Renal cortical epithelial cell (primary cell): ENCODE measurements at regions not wholly inside any gene's neighbourhood (a gene's known extent, or its start where the extent isn't known, plus 50 kb on each side); places are given as distances from the start of the nearest gene placed in this dataset.

ENCODE experiments used
- DNase-seq: peaks from one replicate; pipeline ENCODE4 v3.0.0-alpha.2; 2011; ENCODE audit warnings: low read depth

DNA sequence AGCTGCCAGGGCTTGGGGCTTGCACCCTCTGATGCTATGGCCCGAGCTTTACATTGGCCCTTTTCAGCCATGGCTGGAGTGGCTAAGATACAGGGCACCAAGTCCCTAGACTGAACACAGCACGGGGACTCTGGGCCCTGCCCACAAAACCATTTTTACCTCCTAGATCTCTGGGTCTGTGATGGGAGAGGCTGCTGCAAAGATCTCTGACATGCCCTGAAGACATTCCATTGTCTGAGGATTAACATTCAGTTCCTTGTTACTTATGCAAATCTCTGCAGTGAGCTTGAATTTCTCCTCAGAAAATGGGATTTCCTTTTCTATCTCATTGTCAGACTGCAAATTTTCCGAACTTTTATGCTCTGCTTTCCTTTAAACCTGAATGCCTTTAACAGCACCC lies 337.0 kb upstream of the SMC2 start:
- no peak for DNase-seq

DNA sequence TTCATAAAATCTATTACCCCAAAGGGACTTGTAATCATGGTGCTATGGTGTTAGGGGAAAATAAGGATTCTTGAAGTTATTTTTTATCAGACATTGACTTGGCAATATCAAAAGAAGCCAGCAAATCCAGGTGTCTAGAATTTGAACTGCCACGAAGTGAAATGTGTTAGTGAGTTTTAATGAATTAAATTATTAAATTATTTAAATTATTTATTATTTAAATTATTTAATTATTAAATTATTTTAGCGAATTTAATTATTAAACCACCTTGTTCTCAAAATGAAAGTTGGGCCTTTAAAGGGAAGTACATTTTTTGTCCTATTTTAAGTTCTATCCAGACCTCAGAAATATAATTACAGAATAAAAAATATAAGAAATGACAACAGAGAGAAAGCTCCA lies 332.6 kb upstream of the SMC2 start:
- DNase-seq = no peak

DNA sequence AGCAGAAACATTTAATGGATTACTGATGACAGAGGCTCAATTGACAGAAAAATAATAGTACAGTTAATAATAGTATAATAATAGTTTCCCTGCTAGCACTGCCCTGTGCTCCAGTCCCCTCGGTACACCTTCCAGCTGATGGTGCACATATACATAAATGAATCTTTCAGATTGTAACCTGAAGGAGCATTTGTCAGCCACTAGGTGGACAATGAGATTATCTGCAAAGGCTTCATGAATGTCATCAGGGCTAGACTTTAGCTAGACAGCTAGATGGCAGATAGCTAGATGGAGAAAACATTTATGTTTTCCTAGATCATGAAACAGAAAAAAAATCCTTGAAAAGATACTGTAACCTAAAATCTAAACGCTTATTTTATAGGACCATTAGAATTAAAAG lies 304.4 kb upstream of the SMC2 start:
- peak; percentile 36 for DNase-seq

DNA sequence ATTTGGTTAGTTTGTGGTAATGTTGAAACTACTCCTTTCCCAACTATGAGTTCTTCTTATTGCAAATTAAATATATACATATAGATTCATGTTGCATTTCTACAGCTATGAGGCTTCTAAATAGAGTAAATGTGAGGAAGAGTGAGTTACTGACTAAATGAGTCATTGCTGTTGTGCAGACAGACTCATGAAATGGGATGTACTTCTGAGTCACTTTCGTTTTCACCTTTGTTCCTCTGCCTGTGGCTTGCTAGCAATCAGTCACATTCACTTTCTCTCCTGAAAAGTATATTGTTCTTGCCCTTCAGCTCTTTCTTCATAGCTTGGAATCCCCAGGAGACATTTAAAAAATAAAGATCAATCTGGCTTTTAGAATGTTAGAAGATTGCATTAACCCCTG lies 295.5 kb upstream of the SMC2 start:
- peak; percentile 94 for DNase-seq

DNA sequence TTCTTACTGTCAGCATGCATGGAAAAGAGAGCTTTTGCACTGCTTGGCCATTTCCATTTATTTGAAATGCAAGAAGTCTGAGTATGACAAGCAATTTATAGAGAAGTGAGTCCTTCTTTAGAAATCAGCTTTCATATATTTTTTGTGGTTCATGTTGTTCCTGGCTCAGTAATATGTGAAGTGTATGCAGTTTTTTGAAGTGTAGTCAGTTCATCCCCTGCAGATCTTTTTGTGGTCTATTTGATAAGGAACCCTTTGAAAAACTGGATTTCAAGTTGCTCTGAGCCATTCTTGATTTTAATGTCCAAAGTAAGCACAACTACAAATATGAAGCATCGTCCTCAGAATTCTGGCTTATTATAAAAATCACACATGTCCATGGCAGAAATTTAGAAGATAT lies 294.1 kb upstream of the SMC2 start:
- DNase-seq = no peak

DNA sequence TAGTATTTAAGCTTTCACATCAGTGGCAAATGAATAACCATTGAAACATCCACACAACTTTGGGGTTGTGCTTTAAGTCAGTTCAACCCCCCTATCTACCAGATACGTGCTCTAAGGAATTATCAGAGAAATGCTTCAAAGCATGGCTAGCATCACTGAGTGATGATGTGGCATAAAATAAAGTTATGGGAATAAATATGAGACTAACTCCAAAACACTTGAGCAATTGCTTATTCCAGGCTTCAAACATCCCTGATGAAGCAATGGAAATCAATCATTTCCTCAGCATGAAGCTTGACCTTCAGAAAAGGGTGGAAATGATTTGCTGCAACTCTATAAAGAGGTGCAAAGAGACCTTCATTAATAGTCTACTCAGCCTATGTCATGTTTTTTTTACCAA lies 292.0 kb upstream of the SMC2 start:
- peak; percentile 2 for DNase-seq

DNA sequence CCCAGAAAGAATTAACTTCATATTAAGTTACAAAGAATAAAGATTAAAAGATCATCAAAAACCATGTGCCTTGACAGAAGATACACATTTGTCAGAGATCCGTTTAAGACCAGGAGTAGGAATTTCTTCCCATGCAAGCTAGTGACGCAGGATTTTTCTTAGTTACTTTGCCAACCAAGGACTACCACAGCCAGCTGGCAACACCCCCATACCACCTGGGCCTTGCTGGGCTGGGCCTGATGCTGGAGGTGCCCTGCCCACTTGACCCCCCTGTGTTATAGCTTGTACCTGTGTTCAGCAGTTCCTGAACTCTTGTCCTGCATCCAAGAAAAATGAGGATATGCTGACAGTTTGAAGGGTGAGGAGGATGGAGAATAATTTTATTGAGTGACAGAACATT lies 290.9 kb upstream of the SMC2 start:
- DNase-seq = no peak

DNA sequence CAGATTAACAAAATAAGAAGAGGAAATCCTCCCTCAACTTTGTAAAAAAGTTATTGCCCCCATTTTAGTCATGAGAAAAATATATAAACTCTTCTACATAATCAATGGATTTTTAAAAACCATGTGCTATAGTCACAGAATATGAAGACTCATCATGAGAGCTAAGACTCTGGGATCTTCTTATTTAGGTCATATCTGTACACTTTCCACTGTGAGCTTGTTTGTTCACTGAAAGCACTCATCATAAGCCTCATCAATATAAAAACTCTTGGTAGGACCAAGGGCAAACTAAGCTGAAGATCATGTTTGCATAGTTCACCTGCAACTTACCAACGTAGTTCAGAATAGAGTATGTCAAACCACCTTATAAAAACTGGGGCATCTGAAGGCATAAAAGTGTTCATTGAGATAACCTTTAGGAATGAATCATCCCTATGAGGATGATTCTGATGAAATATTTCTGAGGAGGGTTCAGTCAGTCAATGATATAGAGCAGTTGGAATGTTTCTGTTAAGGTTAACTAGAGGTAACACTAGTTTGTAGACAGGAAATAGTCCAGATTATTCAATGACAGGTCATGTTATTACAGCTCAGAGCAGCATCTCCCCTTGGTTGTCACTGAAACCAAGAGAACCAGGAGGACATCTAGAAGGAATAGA lies 289.9 kb upstream of the SMC2 start:
- DNase-seq = peak; percentile 70

DNA sequence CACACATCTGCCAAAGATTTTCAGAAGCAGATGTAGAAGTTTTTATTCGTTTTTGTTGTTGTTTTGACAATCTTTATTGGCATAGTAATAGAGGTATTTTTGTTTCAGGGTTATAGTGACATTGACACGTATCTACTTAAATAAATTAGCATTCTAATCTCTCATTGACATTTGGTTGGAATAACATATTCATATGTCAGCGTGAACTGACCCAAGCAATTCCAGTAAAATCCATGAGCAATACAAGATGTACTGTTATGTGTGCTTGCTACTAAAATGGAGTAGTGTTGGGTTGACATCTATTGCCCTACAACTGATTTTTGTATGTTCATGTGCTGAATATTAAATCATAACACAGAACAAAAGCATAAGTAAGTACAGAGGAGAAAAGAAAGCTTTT lies 284.4 kb upstream of the SMC2 start:
- DNase-seq = no peak

DNA sequence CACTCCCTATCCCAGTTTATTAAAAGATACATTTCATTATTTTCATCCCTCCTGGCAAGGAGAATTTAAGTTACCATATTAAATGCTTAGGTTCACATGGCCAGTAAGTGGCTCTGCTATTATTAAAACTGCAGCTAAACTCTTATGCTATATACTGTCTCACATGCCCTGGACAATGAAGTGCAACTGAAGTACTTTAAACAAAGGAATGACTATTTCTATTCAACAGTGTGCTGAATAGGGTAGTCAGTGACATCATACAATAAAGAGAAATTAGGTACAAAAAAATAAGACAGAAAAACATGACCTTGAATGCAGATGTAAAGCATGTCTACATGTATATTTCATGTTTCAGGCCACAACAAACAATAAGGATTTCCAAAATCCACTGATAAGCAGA lies 282.6 kb upstream of the SMC2 start:
- no peak for DNase-seq

DNA sequence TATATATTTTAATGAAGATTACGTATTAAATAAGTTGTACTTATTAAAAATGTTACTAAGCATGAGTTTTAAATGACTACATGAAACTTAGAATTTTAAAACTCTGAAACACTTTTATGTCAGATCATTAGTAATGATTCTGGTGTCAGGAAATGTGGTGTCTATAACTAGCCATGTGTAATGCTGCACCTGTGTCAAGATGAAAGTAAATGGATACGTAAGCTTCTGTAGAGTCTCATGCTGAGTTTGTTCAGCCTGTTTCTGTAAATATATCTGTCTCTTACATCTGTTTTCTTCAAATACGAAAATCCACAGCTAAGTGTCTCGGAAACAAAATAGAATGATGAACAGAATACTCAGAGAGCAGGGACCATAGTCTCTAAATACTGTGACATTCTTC lies 278.0 kb upstream of the SMC2 start:
- DNase-seq = no peak

DNA sequence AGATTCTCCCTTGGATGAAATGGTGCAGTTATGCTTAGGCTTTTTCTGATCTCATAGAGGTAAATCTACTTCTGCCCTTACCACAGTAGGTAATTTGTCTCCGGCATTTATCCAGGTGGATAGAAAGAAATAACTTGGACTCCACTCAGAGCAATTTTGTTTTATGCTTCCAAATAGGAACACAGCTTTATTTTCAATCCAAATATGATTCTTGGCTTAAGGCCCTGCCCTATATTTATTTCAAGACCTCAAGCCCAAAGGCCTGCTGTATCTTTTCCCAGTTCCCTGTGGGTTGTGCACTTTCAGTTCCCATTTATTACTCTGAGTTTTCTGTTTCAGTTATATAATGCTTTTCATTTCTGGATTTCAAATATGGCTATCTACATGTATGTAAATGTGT lies 274.2 kb upstream of the SMC2 start:
- DNase-seq = no peak

DNA sequence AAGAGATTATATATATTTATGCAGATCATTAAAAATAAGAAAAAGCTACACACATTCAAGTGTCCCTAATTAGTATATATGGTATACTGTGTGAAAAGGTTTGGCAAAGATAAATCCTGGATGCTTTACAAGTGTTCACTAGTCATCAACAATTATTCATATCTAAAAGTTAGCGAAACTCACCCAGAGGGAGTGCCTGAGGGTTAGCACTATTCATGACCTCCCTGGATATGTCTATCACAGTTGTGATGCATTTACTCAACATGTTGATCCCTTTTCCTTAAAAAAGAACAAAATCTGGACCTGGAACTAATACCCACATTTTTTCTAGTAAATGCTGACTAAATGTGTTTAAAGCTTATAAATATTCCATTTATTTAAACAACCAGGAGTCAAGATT lies 273.0 kb upstream of the SMC2 start:
- no peak for DNase-seq

DNA sequence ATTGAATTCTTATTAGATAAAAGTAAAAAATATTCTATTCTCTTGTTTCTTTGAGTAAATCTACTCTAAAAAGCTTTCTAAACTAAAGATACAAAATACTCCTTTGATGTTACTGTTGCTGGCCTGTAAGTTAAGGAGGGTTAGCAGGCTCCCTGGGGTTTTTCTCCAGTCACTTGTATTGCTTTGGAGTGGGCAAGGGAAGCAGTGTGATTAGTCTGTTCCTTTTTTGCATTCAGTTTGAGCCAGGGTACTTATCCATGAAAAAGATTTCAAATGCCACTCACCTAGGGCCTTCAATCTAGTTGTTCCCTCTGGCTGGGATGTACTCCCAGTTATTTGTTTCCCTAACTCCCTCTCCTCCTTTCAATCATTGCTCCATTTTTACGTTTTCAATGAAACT lies 256.2 kb upstream of the SMC2 start:
- DNase-seq = no peak

DNA sequence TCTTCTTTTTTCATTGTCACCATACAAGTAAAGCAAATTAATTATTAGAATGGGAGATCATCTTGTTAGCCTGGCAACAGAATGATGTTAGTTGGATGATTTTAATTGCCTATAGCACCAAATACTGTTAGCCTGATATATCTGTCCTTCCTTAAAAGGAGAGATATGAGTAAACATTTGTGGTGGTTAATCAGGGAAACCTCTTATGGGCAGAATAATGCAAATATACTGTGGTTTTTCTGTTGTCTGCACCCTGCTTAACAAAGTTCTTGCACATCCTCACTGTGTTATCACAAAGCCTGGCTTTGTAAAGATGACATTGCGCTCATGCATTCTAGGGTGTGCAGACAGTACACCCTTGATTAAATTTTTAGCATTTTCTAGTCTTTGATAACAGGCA lies 254.9 kb upstream of the SMC2 start:
- DNase-seq = no peak

DNA sequence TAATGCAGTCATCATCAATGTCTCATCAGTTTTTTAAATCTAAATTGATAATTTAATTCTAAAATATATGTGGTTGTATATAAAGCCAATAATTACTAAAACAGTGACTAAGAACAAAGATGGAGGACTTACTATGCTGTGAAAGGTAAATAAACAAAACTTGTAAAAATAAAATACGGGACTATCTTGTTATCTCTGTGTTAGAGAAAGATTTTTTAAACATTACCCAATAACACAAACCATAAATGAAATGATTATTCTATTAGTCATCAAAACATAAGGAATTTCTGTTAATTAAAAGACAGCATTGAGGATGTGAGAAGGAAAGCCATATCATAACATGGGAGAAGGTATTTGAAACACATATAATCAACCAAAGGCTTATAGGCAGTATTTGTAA lies 226.2 kb upstream of the SMC2 start:
- no peak for DNase-seq

DNA sequence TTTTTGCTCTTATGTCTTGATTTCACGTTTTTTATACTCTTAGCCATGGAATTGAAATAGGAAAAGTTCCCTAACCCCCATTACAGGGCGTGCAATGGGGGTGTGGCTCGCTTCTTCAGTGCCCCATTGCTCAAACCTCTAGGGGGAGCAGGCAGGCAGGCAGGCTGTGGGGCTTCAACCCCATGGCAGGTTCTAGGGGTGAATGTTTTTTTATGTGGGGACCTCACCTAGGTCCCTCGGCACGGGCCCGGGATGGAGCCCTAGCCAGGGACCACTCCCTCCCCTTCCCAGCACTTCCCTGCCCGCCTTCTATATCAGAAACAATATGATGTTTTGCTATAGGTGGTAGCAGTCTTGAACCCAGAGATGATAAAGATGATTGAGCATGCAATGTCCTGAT lies 221.3 kb upstream of the SMC2 start:
- DNase-seq = no peak

DNA sequence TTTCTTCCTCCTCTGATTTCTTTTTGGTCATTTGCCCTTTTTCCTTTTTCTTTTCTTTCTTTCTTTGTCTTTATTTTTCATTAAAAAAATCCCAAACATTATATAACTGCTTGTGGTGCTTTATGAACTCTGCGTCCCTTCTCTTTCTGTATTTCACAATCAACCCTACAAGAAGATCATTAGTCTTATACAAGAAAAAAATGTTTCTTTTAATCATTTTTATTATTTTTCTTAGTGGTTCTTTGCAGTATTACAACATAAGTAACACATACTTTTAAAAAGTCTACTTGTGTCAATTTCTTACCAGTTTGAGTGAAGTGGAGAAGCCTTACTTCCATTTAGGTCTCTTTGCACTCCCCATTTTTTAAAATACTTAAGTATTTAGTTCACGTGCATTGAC lies 212.7 kb upstream of the SMC2 start:
- no peak for DNase-seq

DNA sequence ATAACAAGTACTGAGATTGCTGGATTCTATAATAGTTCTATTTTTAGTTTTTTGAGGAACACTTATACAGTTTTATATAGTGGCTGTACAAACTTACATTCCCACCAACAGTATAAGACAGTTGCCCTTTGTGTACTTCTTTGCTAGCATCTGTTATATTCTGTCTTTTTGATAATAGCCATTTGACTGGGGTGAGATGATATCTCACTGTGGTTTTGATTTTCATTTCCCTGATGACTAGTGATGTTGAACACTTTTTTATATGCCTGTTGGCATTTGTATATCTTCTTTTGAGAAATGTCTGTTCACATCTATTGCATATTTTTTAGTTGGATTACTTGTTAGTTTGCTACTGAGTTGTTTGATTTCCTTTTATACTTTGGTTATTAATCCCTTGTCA lies 204.1 kb upstream of the SMC2 start:
- DNase-seq = no peak

DNA sequence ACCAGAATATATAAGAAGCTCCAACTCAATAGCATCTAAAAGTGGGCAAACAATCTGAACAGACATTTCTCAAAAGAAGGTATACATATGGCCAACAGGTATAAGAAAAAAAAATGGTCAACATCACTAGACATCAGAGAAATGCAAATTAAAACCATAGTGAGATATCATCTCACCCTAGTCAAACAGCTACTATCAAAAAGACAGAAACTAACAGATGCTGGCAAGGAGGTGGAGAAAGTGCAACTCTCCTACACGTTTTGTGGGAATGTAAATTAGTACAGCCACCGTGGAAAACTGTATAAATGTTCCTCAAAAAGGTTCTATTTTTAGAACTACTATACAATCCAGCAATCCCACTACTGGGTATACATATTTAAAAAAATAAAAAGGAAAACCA lies 199.9 kb upstream of the SMC2 start:
- no peak for DNase-seq

DNA sequence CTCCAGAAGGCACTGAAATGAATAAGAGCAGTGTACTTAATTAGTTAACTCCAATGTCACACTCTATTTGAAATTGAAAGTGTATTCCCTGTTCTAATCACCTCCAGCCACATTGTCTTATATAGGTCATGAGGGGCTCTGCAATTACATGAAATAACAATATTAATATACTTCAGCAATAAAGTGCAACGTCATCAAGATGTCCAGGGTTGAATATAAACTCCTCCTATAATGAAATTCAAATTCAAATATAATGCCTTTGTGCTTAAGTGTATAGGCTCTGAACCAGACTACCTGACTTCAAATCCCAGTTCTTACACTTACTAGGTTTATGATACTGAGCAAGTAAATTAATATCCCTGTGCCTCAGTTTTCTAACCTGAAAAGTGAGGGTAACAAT lies 195.6 kb upstream of the SMC2 start:
- DNase-seq = no peak

DNA sequence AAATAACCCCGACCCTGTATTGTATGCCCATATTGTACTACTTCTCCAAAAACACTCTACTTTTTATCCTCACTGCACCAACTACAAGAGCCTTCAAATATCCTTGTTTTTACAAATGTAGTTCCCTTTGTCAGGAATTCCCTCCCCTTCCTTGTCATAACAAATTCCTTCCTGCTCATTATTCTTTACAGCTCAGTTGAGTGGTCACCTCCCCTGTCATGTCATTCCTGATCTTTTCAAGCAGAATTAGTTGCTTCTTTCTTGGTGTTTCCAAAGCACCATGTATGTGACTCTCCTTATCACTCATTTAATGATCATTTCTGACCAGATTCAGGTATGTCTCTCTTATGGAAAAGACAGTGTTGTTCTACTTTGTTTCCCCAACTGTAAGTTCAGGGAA lies 194.2 kb upstream of the SMC2 start:
- DNase-seq = no peak

DNA sequence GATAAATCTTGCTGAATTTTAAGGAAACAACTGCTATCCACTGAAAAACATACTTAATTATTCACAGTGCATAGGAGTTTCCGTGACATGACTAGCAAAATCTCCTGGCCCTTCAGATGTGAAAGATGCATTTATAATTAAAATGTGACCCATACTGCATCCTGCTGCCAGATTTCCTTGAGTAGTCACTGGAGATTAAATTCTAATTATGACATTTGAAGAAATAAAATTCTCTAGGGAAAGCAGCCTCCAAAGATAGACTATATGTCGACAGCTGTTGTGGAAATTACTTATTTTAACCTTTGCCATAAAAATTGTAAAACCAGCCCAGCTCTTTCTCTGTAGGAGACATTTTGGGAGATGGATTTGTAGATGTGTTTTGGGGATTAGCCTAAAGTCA lies 193.6 kb upstream of the SMC2 start:
- no peak for DNase-seq

DNA sequence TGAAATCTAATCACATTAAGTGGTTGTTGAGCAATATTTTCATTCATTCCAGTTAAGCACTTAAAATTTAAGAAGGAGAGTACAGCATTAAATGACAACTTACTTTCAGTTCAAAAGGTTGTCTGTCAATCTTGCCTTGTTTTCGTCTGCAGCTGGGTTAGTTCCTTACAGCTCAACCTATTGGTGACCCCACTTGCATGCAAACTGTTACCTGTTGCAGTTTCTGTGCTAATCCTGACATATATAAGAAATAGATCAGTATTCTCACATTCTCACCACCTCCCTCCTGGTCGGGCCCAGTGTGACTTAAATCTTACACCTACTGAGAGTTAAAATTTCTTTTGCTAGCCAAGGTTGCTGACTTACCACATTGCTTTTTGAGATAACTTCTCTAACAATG lies 191.8 kb upstream of the SMC2 start:
- no peak for DNase-seq

DNA sequence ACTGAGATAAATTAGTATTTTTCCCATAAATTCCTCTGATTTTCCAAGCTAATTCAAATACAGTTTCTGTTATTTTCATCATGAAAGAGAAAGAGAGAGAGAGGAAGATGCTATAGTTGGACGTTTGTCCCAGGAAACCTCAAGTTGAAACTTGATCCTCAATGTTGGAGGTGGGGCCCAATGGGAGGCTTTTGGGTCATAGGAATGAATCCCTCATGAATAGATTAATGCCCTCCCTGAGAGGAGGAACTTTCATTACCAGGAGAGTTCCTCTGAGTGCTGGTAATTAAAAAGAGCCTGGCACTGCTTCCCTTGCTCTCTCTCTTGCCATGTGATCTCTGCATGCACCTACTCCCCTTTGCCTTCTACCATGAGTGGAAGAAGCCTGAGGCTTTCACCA lies 189.9 kb upstream of the SMC2 start:
- DNase-seq = no peak
